ENCODE measurements at regions not wholly inside any gene's neighbourhood (a gene's known extent, or its start where the extent isn't known, plus 50 kb on each side); places are given as distances from the start of the nearest gene placed in this dataset.

- TF ChIP-seq TEAD4 (IDR thresholded peaks at IDR 0.05; ENCODE audit: low read length): no peak
- TF ChIP-seq TEAD4 (CRISPR knock-in tag; IDR thresholded peaks at IDR 0.05; ENCODE audit: borderline replicate concordance): no peak
- no peak for TF ChIP-seq KLF10 (CRISPR knock-in tag; IDR thresholded peaks at IDR 0.05)
- no peak for TF ChIP-seq ZEB2 (IDR thresholded peaks at IDR 0.05)
- TF ChIP-seq POLR2A (conservative IDR thresholded peaks at IDR 0.05): no peak
- no peak for TF ChIP-seq ZZZ3 (IDR thresholded peaks at IDR 0.05)
- no peak for TF ChIP-seq NR4A1 (CRISPR knock-in tag; IDR thresholded peaks at IDR 0.05)
- no peak for TF ChIP-seq NR4A1 (tag; IDR thresholded peaks at IDR 0.05)
- no peak for TF ChIP-seq ZFX (CRISPR knock-in tag; IDR thresholded peaks at IDR 0.05)
- no peak for TF ChIP-seq CTCF (IDR thresholded peaks at IDR 0.05 in 2 of 3, conservative IDR thresholded peaks at IDR 0.05 in 1 of 3; ENCODE audit: insufficient read depth in 2 of 3, low read depth in 1 of 3, low read length in 3 of 3)
- TF ChIP-seq LCOR (CRISPR knock-in tag; IDR thresholded peaks at IDR 0.05): no peak
- no peak for TF ChIP-seq TAF1 (IDR thresholded peaks at IDR 0.05; ENCODE audit: control insufficient read depth, extremely low read depth, insufficient read depth, low read length, severe bottlenecking)
- no peak for TF ChIP-seq MLX (CRISPR knock-in tag; conservative IDR thresholded peaks at IDR 0.05)
- no peak for TF ChIP-seq SMARCA5 (IDR thresholded peaks at IDR 0.05)
These were observed 244.8 kb upstream of the KCNG1 start for GRCh38 chr20:51267679-51268078.

Data from K562 (cell line).